Skeletal muscle tissue (tissue), 3 donors: ENCODE measurements at regions not wholly inside any gene's neighbourhood (a gene's known extent, or its start where the extent isn't known, plus 50 kb on each side); places are given as distances from the start of the nearest gene placed in this dataset.

Source experiments
- H3K27ac ChIP-seq: one replicate; pipeline ENCODE4 v1.7.0; 2013; ENCODE audit warnings: mild to moderate bottlenecking, low read depth, low read length, inconsistent platforms
- H3K27me3 ChIP-seq, 3 donors: one replicate each; pipeline ENCODE4 v1.7.0; 2013; ENCODE audit warnings: low read length in 3 of 3; ENCODE audit not compliant: control insufficient read depth in 3 of 3, insufficient read depth in 3 of 3
- H3K36me3 ChIP-seq, 3 donors: one replicate each; pipeline ENCODE4 v1.7.0; 2013; ENCODE audit warnings: low read length in 3 of 3; ENCODE audit not compliant: control insufficient read depth in 3 of 3, insufficient read depth in 3 of 3
- H3K4me1 ChIP-seq, 3 donors: one replicate each; pipeline ENCODE4 v1.7.0; 2013; ENCODE audit warnings: low read length in 3 of 3, mild to moderate bottlenecking in 3 of 3; ENCODE audit not compliant: control insufficient read depth in 3 of 3, insufficient read depth in 3 of 3
- H3K4me3 ChIP-seq, 3 donors: one replicate each; pipeline ENCODE4 v1.7.0; 2013; ENCODE audit warnings: low read length in 3 of 3
- H3K9ac ChIP-seq, 3 donors: one replicate each; pipeline ENCODE4 v1.7.0; 2013; ENCODE audit warnings: low read length in 3 of 3, mild to moderate bottlenecking in 3 of 3, moderate library complexity in 2 of 3, low read depth in 1 of 3
- H3K9me3 ChIP-seq, 3 donors: one replicate each; pipeline ENCODE4 v1.7.0; 2013; ENCODE audit warnings: low read length in 3 of 3; ENCODE audit not compliant: control insufficient read depth in 3 of 3
- donor health status: Osteomylitis.

GRCh38 chr2:176709991-176710390, 440.7 kb downstream of the MTX2 start:
- Histone ChIP-seq H3K9ac (no peak overlapping the region), H3K27me3 (no peaks in the 10 kb centered on the region), H3K27ac (no peak overlapping the region), H3K9me3 (no peaks in the 10 kb centered on the region), H3K4me3 (no peak overlapping the region), H3K4me1 (peaks cover 0 to 3% (median 0%) of the 10 kb centered on the region in 3 donors), H3K36me3 (no peaks in the 10 kb centered on the region)

GRCh38 chr2:176710657-176711186, 441.5 kb downstream of the MTX2 start:
- Histone ChIP-seq H3K9me3 (no peaks in the 10 kb centered on the region), H3K9ac (no peak overlapping the region), H3K27ac (no peak overlapping the region), H3K4me1 (peaks cover 0 to 3% (median 0%) of the 10 kb centered on the region in 3 donors), H3K27me3 (no peaks in the 10 kb centered on the region), H3K36me3 (no peaks in the 10 kb centered on the region), H3K4me3 (no peak overlapping the region)

GRCh38 chr2:176725873-176726645, 456.8 kb downstream of the MTX2 start:
- Histone ChIP-seq H3K4me1 (no peaks in the 10 kb centered on the region), H3K27me3 (no peaks in the 10 kb centered on the region), H3K27ac (no peak overlapping the region), H3K4me3 (no peak overlapping the region), H3K9me3 (peaks cover 0 to 2% (median 0%) of the 10 kb centered on the region in 3 donors), H3K36me3 (no peaks in the 10 kb centered on the region), H3K9ac (no peak overlapping the region)

- Histone ChIP-seq H3K4me1 (no peaks in the 10 kb centered on the region), H3K36me3 (no peaks in the 10 kb centered on the region), H3K9ac (no peak overlapping the region), H3K27me3 (no peaks in the 10 kb centered on the region), H3K9me3 (no peaks in the 10 kb centered on the region), H3K27ac (no peak overlapping the region), H3K4me3 (no peak overlapping the region)
These were observed 458.5 kb downstream of the MTX2 start for GRCh38 chr2:176727696-176728095.

GRCh38 chr2:176729706-176730569, 460.7 kb downstream of the MTX2 start:
- H3K9ac ChIP-seq, result no peak overlapping the region
- no peaks in the 10 kb centered on the region for H3K9me3 ChIP-seq
- no peaks in the 10 kb centered on the region for H3K4me1 ChIP-seq
- no peaks in the 10 kb centered on the region for H3K36me3 ChIP-seq
- H3K4me3 ChIP-seq, result no peak overlapping the region
- H3K27me3 ChIP-seq, result no peaks in the 10 kb centered on the region
- no peak overlapping the region for H3K27ac ChIP-seq

- Histone ChIP-seq H3K9ac (no peak overlapping the region), H3K27me3 (no peaks in the 10 kb centered on the region), H3K36me3 (no peaks in the 10 kb centered on the region), H3K4me3 (no peak overlapping the region), H3K4me1 (no peaks in the 10 kb centered on the region), H3K9me3 (no peaks in the 10 kb centered on the region), H3K27ac (no peak overlapping the region)
These were observed 463.5 kb downstream of the MTX2 start for GRCh38 chr2:176732780-176733179.

GRCh38 chr2:176733698-176734430, 464.6 kb downstream of the MTX2 start:
- Histone ChIP-seq H3K36me3 (no peaks in the 10 kb centered on the region), H3K9ac (no peak overlapping the region), H3K27me3 (no peaks in the 10 kb centered on the region), H3K4me1 (no peaks in the 10 kb centered on the region), H3K9me3 (no peaks in the 10 kb centered on the region), H3K4me3 (no peak overlapping the region), H3K27ac (no peak overlapping the region)

GRCh38 chr2:176734868-176735267, 465.6 kb downstream of the MTX2 start:
- no peaks in the 10 kb centered on the region for H3K36me3 ChIP-seq
- H3K27me3 ChIP-seq, result no peaks in the 10 kb centered on the region
- H3K4me1 ChIP-seq, result no peaks in the 10 kb centered on the region
- no peak overlapping the region for H3K4me3 ChIP-seq
- H3K27ac ChIP-seq, result no peak overlapping the region
- no peak overlapping the region for H3K9ac ChIP-seq
- no peaks in the 10 kb centered on the region for H3K9me3 ChIP-seq

GRCh38 chr2:176742271-176742670, 470.3 kb upstream of the HNRNPA3 start:
- Histone ChIP-seq H3K9ac (no peak overlapping the region), H3K27me3 (no peaks in the 10 kb centered on the region), H3K4me3 (no peak overlapping the region), H3K9me3 (no peaks in the 10 kb centered on the region), H3K36me3 (no peaks in the 10 kb centered on the region), H3K4me1 (peaks cover 0 to 2% (median 0%) of the 10 kb centered on the region in 3 donors), H3K27ac (no peak overlapping the region)
